Liver (tissue), 8 donors: ENCODE measurements at regions not wholly inside any gene's neighbourhood (a gene's known extent, or its start where the extent isn't known, plus 50 kb on each side); places are given as distances from the start of the nearest gene placed in this dataset.
"Not testable (repeated sequence)": the region's sequence is repeated elsewhere in the genome, so short reads cannot be mapped to it uniquely, and the experiment has no call there.

Source experiments
- DNase-seq: peaks from one replicate; pipeline ENCODE4 v3.0.0-alpha.2; 2017; ENCODE audit warnings: low spot score
- H3K27ac ChIP-seq, 2 donors: one replicate each; pipeline ENCODE4 v1.7.0; 2013; ENCODE audit warnings: inconsistent platforms in 2 of 2, low read length in 2 of 2, control low read depth in 1 of 2, low read depth in 1 of 2, mild to moderate bottlenecking in 1 of 2
- H3K27me3 ChIP-seq, 4 donors: one replicate each; pipeline versions ENCODE4 v1.6.1 to v1.7.0; 2013; ENCODE audit warnings: low read length in 3 of 4, inconsistent platforms in 1 of 4, mild to moderate bottlenecking in 1 of 4, moderate library complexity in 1 of 4; ENCODE audit not compliant: control insufficient read depth in 4 of 4, insufficient read depth in 4 of 4
- H3K36me3 ChIP-seq, 4 donors: one replicate each; pipeline versions ENCODE4 v1.6.1 to v1.7.0; 2013; ENCODE audit warnings: low read length in 3 of 4, mild to moderate bottlenecking in 3 of 4, low read depth in 1 of 4, moderate library complexity in 1 of 4; ENCODE audit not compliant: control insufficient read depth in 4 of 4, insufficient read depth in 3 of 4
- H3K4me1 ChIP-seq, 4 donors: one replicate each; pipeline versions ENCODE4 v1.6.1 to v1.7.0; 2013; ENCODE audit warnings: low read length in 3 of 4, mild to moderate bottlenecking in 3 of 4, moderate library complexity in 1 of 4; ENCODE audit not compliant: control insufficient read depth in 4 of 4, insufficient read depth in 4 of 4
- H3K4me3 ChIP-seq, 3 donors: one replicate each; pipeline versions ENCODE4 v1.6.1 to v1.7.0; 2013; ENCODE audit warnings: low read length in 3 of 3, control low read depth in 1 of 3, low read depth in 1 of 3, mild to moderate bottlenecking in 1 of 3
- H3K9ac ChIP-seq, 2 donors: one replicate each; pipeline ENCODE4 v1.7.0; 2013; ENCODE audit warnings: low read length in 2 of 2, mild to moderate bottlenecking in 2 of 2, moderate library complexity in 2 of 2, control low read depth in 1 of 2, low read depth in 1 of 2
- H3K9me3 ChIP-seq, 4 donors: one replicate each; pipeline versions ENCODE4 v1.6.1 to v1.7.0; 2013; ENCODE audit warnings: low read length in 3 of 4; ENCODE audit not compliant: control insufficient read depth in 4 of 4
- EGR1 ChIP-seq, 2 donors: IDR thresholded peaks; 2 replicates each; pipeline ENCODE4 v1.6.1; 2016 to 2018; ENCODE audit warnings: antibody characterized with exemption in 2 of 2, low read depth in 2 of 2
- FOXA1 ChIP-seq: IDR thresholded peaks from 2 replicates; pipeline ENCODE4 v1.6.1; 2016; ENCODE audit warnings: antibody characterized with exemption
- FOXA2 ChIP-seq: IDR thresholded peaks from 2 replicates; pipeline ENCODE4 v1.6.1; 2016; ENCODE audit warnings: antibody characterized with exemption
- GABPA ChIP-seq, 2 donors: IDR thresholded peaks in 1 of 2; conservative IDR thresholded peaks in 1 of 2; 2 replicates each; pipeline ENCODE4 v1.6.1; 2016; ENCODE audit warnings: antibody characterized with exemption in 2 of 2, mild to moderate bottlenecking in 1 of 2, moderate library complexity in 1 of 2
- RXRA ChIP-seq, 2 donors: IDR thresholded peaks; 2 replicates each; pipeline ENCODE4 v1.6.1; 2017 to 2018; ENCODE audit warnings: antibody characterized with exemption in 2 of 2, mild to moderate bottlenecking in 1 of 2
- WGBS: extraction: QIAGEN DNeasy Blood & Tissue Kit; methylation state at CpG from one replicate; pipeline ENCODE4 v1.1.7; 2013; 5-methylcytosine and 5-hydroxymethylcytosine counted together
- TF ChIP-seq, protein P1 (sequence below): fragments of 150-350 bp; IDR thresholded peaks from 2 replicates; pipeline ENCODE4 v1.5.1; 2017; ENCODE audit warnings: improper control_type of control experiment, low read depth, low read length; ENCODE audit not compliant: missing input control
- TF ChIP-seq, protein P2 (sequence below): IDR thresholded peaks from 2 replicates; pipeline ENCODE4 v1.6.1; 2016; ENCODE audit warnings: antibody characterized with exemption
- donor health status: healthy.
- donor health status: healthy.
- donor health status: healthy.
- donor health status: healthy.
- donor health status: healthy.

DNA sequence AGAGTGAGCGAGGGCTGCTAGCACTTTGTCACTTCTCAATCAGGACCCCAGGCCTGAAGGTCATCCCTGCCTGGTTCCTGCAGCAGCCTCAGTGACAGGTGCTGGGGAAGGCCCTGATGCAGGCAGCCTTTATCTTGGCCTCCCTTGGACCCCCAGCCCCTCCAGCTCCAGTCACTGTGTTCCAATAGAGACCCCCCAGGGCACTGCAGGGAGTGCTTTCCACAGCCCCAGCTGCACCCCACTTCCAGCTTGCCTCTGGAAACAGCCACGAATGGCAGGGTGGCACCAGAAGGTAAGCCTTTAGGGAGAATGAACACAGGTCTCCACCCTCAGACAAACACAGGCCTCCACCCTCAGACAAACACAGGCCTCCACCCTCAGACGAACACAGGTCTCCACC, 241.6 kb upstream of the SGCG start (continued):
- TF ChIP-seq, protein P1, sequence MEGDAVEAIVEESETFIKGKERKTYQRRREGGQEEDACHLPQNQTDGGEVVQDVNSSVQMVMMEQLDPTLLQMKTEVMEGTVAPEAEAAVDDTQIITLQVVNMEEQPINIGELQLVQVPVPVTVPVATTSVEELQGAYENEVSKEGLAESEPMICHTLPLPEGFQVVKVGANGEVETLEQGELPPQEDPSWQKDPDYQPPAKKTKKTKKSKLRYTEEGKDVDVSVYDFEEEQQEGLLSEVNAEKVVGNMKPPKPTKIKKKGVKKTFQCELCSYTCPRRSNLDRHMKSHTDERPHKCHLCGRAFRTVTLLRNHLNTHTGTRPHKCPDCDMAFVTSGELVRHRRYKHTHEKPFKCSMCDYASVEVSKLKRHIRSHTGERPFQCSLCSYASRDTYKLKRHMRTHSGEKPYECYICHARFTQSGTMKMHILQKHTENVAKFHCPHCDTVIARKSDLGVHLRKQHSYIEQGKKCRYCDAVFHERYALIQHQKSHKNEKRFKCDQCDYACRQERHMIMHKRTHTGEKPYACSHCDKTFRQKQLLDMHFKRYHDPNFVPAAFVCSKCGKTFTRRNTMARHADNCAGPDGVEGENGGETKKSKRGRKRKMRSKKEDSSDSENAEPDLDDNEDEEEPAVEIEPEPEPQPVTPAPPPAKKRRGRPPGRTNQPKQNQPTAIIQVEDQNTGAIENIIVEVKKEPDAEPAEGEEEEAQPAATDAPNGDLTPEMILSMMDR: no peak
- no peak for TF ChIP-seq EGR1 (IDR thresholded peaks at IDR 0.05; ENCODE audit: low read depth in 2 of 2)

DNA sequence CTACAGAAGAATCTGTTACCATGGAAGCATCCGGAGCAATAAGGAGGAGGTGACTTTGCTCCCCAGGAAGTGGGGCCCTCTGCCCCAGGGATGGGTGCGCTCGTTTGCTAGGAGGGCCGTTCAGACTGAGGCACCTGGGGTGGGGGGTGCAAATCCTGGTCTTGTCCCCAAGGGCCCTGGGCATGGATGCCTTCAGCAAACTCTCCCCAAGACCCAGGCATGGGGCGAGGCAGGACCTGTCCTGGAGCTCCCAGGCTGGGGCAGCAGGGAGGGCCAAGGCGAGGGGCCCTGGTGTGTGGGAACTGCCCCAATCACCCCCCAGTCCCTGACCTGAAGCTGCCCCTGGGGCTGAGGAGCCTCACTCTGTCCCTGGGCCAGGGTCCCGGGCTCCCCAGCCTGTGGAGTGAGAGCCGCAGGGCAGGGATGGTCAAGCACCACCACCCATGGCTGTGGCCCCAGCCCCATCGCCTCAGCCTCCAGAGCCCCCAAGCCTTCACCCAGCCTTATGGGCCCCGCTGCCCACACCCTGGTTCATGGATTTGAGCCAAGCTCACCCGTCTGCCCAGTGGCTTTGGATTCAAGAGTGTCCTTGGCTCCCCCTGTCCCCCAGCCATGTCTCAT, 240.6 kb upstream of the SGCG start:
- Histone ChIP-seq H3K27me3 (no peaks in the 10 kb centered on the region), H3K4me1 (no peaks in the 10 kb centered on the region), H3K4me3 (no peak overlapping the region), H3K27ac (no peak overlapping the region), H3K9ac (no peak overlapping the region), H3K9me3 (no peaks in the 10 kb centered on the region), H3K36me3 (no peaks in the 10 kb centered on the region)
- TF ChIP-seq FOXA1 (no peak), GABPA (IDR thresholded peaks at IDR 0.05 in 1 of 2, conservative IDR thresholded peaks at IDR 0.05 in 1 of 2) (no peak), FOXA2 (no peak)
- TF ChIP-seq, protein P2, sequence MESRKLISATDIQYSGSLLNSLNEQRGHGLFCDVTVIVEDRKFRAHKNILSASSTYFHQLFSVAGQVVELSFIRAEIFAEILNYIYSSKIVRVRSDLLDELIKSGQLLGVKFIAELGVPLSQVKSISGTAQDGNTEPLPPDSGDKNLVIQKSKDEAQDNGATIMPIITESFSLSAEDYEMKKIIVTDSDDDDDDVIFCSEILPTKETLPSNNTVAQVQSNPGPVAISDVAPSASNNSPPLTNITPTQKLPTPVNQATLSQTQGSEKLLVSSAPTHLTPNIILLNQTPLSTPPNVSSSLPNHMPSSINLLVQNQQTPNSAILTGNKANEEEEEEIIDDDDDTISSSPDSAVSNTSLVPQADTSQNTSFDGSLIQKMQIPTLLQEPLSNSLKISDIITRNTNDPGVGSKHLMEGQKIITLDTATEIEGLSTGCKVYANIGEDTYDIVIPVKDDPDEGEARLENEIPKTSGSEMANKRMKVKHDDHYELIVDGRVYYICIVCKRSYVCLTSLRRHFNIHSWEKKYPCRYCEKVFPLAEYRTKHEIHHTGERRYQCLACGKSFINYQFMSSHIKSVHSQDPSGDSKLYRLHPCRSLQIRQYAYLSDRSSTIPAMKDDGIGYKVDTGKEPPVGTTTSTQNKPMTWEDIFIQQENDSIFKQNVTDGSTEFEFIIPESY: no peak
- WGBS: 86% methylated on average over 11 of the region's 11 CpGs
- DNase-seq: no peak

DNA sequence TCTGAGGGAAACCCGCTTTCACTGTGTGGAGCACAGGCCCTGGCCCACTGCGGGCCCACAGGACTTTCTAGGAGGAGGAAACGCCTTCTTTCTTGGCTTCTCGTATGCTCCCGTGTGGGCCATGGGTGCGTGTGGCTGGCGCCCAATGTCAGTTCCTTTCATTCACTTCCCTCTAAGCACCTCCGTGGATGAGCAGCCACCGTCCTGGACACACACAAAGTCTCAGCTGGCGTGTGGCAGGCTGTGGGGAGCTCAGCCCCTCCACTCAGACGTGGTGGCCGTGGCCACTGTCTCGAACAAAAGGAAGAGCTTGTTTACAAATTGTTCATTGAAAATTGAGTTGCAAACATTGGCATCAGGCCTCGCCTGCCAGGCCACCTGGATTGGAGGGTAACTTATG, 240.0 kb upstream of the SGCG start:
- Histone ChIP-seq H3K36me3 (no peaks in the 10 kb centered on the region), H3K9me3 (no peaks in the 10 kb centered on the region), H3K27me3 (no peaks in the 10 kb centered on the region), H3K9ac (no peak overlapping the region), H3K27ac (no peak overlapping the region), H3K4me1 (no peaks in the 10 kb centered on the region), H3K4me3 (no peak overlapping the region)
- TF ChIP-seq GABPA (IDR thresholded peaks at IDR 0.05 in 1 of 2, conservative IDR thresholded peaks at IDR 0.05 in 1 of 2): no peak
- TF ChIP-seq RXRA (IDR thresholded peaks at IDR 0.05): no peak
- DNase-seq: no peak
- WGBS: 77% methylated on average over 14 of the region's 14 CpGs

DNA sequence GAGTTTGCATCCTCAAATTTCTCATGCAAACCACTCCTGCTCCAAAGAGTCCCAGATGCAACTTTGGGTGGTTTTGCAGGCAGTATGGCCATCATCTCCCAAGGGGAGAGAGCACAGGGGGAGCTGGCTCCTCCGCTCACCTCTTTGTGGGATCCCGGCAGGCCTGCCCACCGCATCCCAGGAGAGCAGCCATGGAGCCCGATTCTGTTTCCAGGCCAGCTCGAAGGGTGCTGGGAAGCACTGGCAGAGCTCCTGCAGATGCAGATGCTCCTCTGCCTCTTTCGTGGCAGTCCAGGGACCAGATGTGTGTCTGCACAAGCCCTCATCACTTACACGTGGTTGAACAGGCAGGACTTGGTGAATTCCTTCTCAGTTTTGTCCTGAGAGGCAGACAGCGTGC, 239.3 kb upstream of the SGCG start:
- not testable (repeated sequence) for H3K36me3 ChIP-seq, H3K9ac ChIP-seq, H3K27ac ChIP-seq, H3K4me3 ChIP-seq, H3K4me1 ChIP-seq, H3K9me3 ChIP-seq, DNase-seq, H3K27me3 ChIP-seq
- WGBS: 78% methylated on average over 7 of the region's 8 CpGs

DNA sequence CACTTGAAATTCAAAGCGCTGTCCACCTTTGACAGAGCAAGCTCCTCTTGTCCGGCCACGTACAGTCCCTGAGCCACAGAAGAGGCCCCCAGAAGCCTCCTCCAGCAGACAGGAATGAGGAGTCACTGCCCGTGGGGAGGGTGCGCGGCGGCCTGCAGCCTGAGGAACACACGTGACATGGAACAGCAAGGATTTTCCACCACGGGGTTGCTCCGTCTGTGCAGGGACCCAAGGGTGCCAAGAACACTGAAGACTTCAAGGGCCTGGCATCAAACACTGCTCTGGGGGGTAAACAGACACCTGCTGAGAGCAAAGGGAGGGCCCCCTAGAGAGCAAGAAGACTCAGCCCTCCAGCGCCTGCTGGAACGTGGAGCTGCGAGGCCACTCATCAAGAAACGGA, 237.9 kb upstream of the SGCG start:
- H3K9ac ChIP-seq, H3K9me3 ChIP-seq, H3K27me3 ChIP-seq, H3K4me1 ChIP-seq, H3K4me3 ChIP-seq, H3K36me3 ChIP-seq, DNase-seq, H3K27ac ChIP-seq: not testable (repeated sequence)
- 87% methylated on average over 13 of the region's 14 CpGs for WGBS
